Breast epithelium (tissue), 4 donors: ENCODE measurements at regions not wholly inside any gene's neighbourhood (a gene's known extent, or its start where the extent isn't known, plus 50 kb on each side); places are given as distances from the start of the nearest gene placed in this dataset.
A peak's percentile ranks its signal among the peaks of the same experiment; 100 is the strongest.
"Not testable (repeated sequence)": the region's sequence is repeated elsewhere in the genome, so short reads cannot be mapped to it uniquely, and the experiment has no call there.

ENCODE experiments used
- DNase-seq, 2 donors: peaks; one replicate each; pipeline ENCODE4 v3.0.0-alpha.2; 2019; ENCODE audit warnings: low spot score in 2 of 2
- H3K27ac ChIP-seq, 2 donors: fragments of 200-600 bp; sonication (generic) in 1 of 2; one replicate each; pipeline ENCODE4 v1.5.1; 2016 to 2019; ENCODE audit warnings: mild to moderate bottlenecking in 1 of 2
- H3K27me3 ChIP-seq, 2 donors: fragments of 200-600 bp; sonication (generic) in 1 of 2; one replicate each; pipeline versions ENCODE4 v1.5.1 to v1.6.0; 2017 to 2019; ENCODE audit warnings: control low read depth in 1 of 2, mild to moderate bottlenecking in 1 of 2
- H3K36me3 ChIP-seq: fragments of 200-600 bp; one replicate; pipeline ENCODE4 v1.5.1; 2019
- H3K4me1 ChIP-seq, 2 donors: fragments of 200-600 bp; sonication (generic); one replicate each; pipeline ENCODE4 v1.5.1; 2016 to 2019; ENCODE audit warnings: control low read depth in 1 of 2
- H3K4me3 ChIP-seq, 3 donors: fragments of 200-600 bp; sonication (generic); 1 replicate in 2 of 3; 2 replicates in 1 of 3; pipeline ENCODE4 v1.5.1; 2016 to 2019; ENCODE audit warnings: mild to moderate bottlenecking in 3 of 3, moderate library complexity in 2 of 3
- H3K9me3 ChIP-seq, 2 donors: fragments of 200-600 bp; sonication (generic) in 1 of 2; one replicate each; pipeline ENCODE4 v1.5.1; 2016 to 2019; ENCODE audit warnings: control low read depth in 1 of 2
- POLR2A ChIP-seq: fragments of 450-650 bp; IDR thresholded peaks from one replicate; pipeline ENCODE4 v1.6.1; 2016; ENCODE audit warnings: antibody characterized with exemption, mild to moderate bottlenecking, moderate library complexity
- POLR2AphosphoS5 ChIP-seq, 3 donors: sonication (generic); formaldehyde crosslinking; IDR thresholded peaks; one replicate each; pipeline ENCODE4 v1.6.1; 2017; ENCODE audit warnings: antibody characterized with exemption in 3 of 3
- intact Hi-C: fragments of 100-400 bp; cut with DNase I; formaldehyde crosslinking; loops from one replicate; pipeline ENCODE4 v1.15.1; 2023; ENCODE audit warnings: low total_unique reads
- TF ChIP-seq, protein P1 (sequence below), 3 donors: fragments of 450-650 bp; IDR thresholded peaks; one replicate each; pipeline ENCODE4 v1.5.1; 2016 to 2017; ENCODE audit warnings: antibody characterized with exemption in 3 of 3, mild to moderate bottlenecking in 3 of 3, moderate library complexity in 3 of 3

- no peak for TF ChIP-seq POLR2A
- TF ChIP-seq POLR2AphosphoS5 (IDR thresholded peaks at IDR 0.05) = no peak
- TF ChIP-seq, protein P1, sequence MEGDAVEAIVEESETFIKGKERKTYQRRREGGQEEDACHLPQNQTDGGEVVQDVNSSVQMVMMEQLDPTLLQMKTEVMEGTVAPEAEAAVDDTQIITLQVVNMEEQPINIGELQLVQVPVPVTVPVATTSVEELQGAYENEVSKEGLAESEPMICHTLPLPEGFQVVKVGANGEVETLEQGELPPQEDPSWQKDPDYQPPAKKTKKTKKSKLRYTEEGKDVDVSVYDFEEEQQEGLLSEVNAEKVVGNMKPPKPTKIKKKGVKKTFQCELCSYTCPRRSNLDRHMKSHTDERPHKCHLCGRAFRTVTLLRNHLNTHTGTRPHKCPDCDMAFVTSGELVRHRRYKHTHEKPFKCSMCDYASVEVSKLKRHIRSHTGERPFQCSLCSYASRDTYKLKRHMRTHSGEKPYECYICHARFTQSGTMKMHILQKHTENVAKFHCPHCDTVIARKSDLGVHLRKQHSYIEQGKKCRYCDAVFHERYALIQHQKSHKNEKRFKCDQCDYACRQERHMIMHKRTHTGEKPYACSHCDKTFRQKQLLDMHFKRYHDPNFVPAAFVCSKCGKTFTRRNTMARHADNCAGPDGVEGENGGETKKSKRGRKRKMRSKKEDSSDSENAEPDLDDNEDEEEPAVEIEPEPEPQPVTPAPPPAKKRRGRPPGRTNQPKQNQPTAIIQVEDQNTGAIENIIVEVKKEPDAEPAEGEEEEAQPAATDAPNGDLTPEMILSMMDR (IDR thresholded peaks at IDR 0.05) = no peak
- intact Hi-C loops = no loop called here
- H3K27ac ChIP-seq = no peak overlapping the region
- no peaks in the 10 kb centered on the region for H3K9me3 ChIP-seq
- H3K4me1 ChIP-seq = peaks cover 3 to 24% of the 10 kb centered on the region in 2 donors
- H3K27me3 ChIP-seq = peaks cover 3 to 84% of the 10 kb centered on the region in 2 donors
- H3K36me3 ChIP-seq = no peaks in the 10 kb centered on the region
- peak overlapping the region in 2 of 3 donors; percentile 3 to 57 for H3K4me3 ChIP-seq
- no peak for DNase-seq
These were observed 75.8 kb upstream of the EN2 start for GRCh38 chr7:155381852-155382801.

- H3K4me3 ChIP-seq = no peak overlapping the region
- H3K27me3 ChIP-seq = peaks cover 3 to 82% of the 10 kb centered on the region in 2 donors
- no peak for DNase-seq
- H3K4me1 ChIP-seq = peaks cover 3 to 20% of the 10 kb centered on the region in 2 donors
- no peaks in the 10 kb centered on the region for H3K9me3 ChIP-seq
- intact Hi-C loops = no loop called here
- H3K27ac ChIP-seq = no peak overlapping the region
- H3K36me3 ChIP-seq = no peaks in the 10 kb centered on the region
- TF ChIP-seq POLR2AphosphoS5 (IDR thresholded peaks at IDR 0.05) (no peak), POLR2A (no peak)
- TF ChIP-seq, protein P1 (IDR thresholded peaks at IDR 0.05) = no peak
These were observed 75.1 kb upstream of the EN2 start for GRCh38 chr7:155382802-155383171.

DNA sequence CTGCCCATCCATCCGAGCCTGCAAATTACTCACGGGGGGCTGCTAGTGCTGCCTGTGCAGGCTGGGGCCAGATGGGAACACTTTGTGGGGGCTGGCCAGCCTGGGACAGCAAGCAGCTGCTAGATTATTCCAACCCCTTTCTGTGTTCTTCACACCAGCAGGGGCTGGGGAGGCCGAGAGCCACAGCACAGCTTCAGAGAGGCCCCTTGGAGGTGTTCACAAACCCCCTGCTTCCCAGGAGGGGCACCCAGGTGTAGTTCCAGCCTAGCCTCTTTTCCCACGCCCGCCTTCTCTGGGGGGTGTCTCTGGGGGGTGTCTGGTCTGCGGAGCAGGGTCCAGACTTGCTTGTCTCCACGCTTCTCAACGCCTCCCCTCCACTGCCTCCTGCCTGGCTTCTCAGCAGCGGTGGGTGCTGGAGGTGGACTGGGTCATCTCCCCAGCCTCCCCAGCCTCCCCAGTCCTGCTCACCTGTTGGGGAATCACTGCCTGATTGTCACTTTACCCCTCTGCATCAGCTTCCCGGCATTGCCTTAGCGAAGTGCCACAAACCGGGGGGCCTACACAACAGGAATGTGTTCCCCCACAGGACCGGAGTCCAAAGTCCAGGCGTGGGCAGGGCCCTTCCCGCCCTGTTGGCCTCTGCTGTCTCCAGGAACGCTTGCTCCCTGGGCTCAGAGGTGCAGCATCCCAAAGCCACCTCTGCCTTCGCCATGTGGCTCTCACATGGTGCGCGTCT lies 74.0 kb upstream of the EN2 start:
- no peak overlapping the region for H3K27ac ChIP-seq
- H3K9me3 ChIP-seq = no peaks in the 10 kb centered on the region
- DNase-seq = no peak
- peaks cover 0 to 78% of the 10 kb centered on the region in 2 donors for H3K27me3 ChIP-seq
- intact Hi-C loops = no loop called here
- no peak overlapping the region for H3K4me3 ChIP-seq
- H3K36me3 ChIP-seq = no peaks in the 10 kb centered on the region
- no peak for TF ChIP-seq POLR2AphosphoS5 (IDR thresholded peaks at IDR 0.05)
- peaks cover 3 to 15% of the 10 kb centered on the region in 2 donors for H3K4me1 ChIP-seq

DNA sequence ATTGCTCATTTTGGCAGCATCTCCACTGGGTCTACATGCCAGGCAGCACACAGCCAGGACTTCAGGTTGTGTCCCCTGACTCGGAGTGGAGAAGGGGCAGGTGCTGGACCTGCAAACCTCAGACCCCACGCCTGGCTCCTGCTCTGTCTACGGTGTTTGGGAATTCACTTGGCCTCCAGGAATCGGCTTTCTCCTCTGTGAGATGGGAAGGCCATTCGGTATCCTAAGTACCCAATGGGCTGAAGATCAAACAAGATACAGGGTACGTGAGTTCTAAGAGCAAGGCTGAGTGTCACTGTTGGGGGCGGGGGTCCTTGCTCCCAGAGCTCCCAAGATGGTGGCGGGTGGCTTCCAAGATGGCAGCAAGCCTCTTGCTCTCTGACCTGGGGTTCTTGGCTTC lies 73.2 kb upstream of the EN2 start:
- intact Hi-C loops = no loop called here
- TF ChIP-seq, protein P1 (IDR thresholded peaks at IDR 0.05) = no peak
- TF ChIP-seq POLR2A (no peak), POLR2AphosphoS5 (IDR thresholded peaks at IDR 0.05) (no peak)
- peaks cover 0 to 78% of the 10 kb centered on the region in 2 donors for H3K27me3 ChIP-seq

DNA sequence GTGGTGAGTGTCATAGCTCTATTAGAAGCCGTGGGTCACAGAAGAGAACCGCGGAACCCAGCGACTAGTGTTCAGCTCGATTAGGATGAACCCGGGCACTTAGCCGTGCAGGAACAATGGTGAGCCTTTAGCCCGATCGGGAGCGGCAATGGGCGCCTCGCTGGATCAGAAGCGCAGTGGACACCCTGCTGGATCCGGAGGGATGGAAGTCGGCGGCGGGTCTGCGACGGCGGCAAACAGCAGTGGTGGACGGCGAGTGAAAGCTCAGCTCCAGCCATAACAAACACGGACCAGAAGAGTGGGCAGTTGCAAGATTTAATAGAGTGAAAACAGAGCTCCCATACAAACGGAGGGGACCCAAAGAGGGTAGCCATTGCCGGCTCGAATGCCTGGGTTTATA lies 72.7 kb upstream of the EN2 start:
- H3K36me3 ChIP-seq, H3K27ac ChIP-seq, H3K4me3 ChIP-seq, DNase-seq, H3K9me3 ChIP-seq, intact Hi-C loops: not testable (repeated sequence)
- H3K27me3 ChIP-seq = peaks cover 0 to 78% of the 10 kb centered on the region in 2 donors
- peaks cover 3 to 15% of the 10 kb centered on the region in 2 donors for H3K4me1 ChIP-seq

More for the DNA sequence above, 73.2 kb upstream of the EN2 start:
- H3K4me3 ChIP-seq = no peak overlapping the region
- DNase-seq = no peak
- peaks cover 3 to 15% of the 10 kb centered on the region in 2 donors for H3K4me1 ChIP-seq
- H3K9me3 ChIP-seq = no peaks in the 10 kb centered on the region
- no peaks in the 10 kb centered on the region for H3K36me3 ChIP-seq
- H3K27ac ChIP-seq = no peak overlapping the region

DNA sequence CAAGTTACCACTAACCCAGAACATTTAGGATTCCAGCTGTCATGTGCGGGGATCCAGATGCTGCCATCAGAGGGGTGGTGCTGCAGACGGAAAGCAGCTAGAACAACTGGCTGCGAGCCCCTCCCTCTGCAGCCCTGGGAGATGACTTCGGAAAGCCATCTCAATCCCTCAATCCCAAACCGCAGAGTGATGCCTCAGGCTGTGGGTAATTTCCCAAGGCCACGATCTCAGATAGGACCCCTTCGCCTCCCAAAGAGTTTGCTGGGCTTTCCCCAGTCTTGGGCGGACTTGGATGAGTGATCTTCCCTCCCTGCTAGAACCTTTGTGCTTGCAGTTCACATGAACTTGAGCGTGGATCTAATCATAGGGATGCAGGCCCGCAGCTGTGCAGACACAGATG lies 71.3 kb upstream of the EN2 start:
- no peak overlapping the region for H3K4me3 ChIP-seq
- H3K27me3 ChIP-seq = peaks cover 0 to 72% of the 10 kb centered on the region in 2 donors
- no peaks in the 10 kb centered on the region for H3K9me3 ChIP-seq
- H3K27ac ChIP-seq = no peak overlapping the region
- peaks cover 3 to 9% of the 10 kb centered on the region in 2 donors for H3K4me1 ChIP-seq
- intact Hi-C loops = no loop called here
- H3K36me3 ChIP-seq = no peaks in the 10 kb centered on the region
- TF ChIP-seq, protein P1 (IDR thresholded peaks at IDR 0.05) = no peak
- no peak for TF ChIP-seq POLR2A
- TF ChIP-seq POLR2AphosphoS5 (IDR thresholded peaks at IDR 0.05) = no peak
- DNase-seq = no peak
